Gastrocnemius medialis (tissue), 4 donors: ENCODE measurements at regions not wholly inside any gene's neighbourhood (a gene's known extent, or its start where the extent isn't known, plus 50 kb on each side); places are given as distances from the start of the nearest gene placed in this dataset.

Source experiments
- CTCF ChIP-seq, 5 experiments: fragments of 450-650 bp in 3 of 5; fragments of 200-600 bp in 2 of 5; sonication (generic) in 2 of 5; IDR thresholded peaks in 4 of 5; conservative IDR thresholded peaks in 1 of 5; 1 replicate in 4 of 5; 2 replicates in 1 of 5; pipeline ENCODE4 v1.5.1; 2016 to 2019; ENCODE audit warnings: antibody characterized with exemption in 5 of 5, mild to moderate bottlenecking in 3 of 5, moderate library complexity in 3 of 5
- POLR2A ChIP-seq, 2 donors: fragments of 450-650 bp; IDR thresholded peaks; one replicate each; pipeline ENCODE4 v1.6.1; 2017; ENCODE audit warnings: antibody characterized with exemption in 2 of 2, mild to moderate bottlenecking in 2 of 2, moderate library complexity in 2 of 2

DNA sequence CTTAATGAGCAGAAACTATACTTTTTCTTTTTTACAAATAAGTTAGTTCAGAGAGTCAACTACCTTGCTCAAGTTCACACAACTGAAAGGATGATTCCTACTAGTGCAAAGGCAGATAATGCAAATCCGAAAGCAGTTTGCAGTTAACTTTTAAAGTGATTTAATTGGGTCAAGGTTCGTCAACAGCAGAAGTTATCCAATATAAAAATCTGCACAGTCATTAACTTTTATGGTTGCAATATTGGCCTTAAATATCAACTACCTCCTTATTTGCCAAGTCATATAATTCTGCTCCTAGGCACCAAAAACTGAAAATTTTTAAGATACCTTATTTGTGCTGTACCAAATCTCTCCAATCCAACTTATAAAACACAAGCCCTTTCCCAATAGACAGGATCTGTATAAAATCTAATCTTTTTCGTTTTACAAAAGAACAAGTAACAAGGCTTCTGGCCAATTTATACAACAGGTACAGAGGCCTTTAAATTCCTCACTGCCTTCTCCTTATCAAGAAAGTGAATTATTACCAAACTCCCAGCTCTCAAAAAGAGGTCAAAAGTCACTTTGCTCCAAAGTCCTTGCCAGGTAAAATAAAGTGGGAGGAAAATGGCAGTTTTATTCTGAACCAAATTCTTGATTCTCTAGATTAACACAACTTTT, 416.6 kb upstream of the NECTIN3 start:
- TF ChIP-seq POLR2A (IDR thresholded peaks at IDR 0.05) (no peak), CTCF (IDR thresholded peaks at IDR 0.05 in 4 of 5, conservative IDR thresholded peaks at IDR 0.05 in 1 of 5) (no peak)
